Tibial nerve (tissue), 4 donors: ENCODE measurements at regions not wholly inside any gene's neighbourhood (a gene's known extent, or its start where the extent isn't known, plus 50 kb on each side); places are given as distances from the start of the nearest gene placed in this dataset.
"Not testable (repeated sequence)": the region's sequence is repeated elsewhere in the genome, so short reads cannot be mapped to it uniquely, and the experiment has no call there.

Experiments used
- DNase-seq, 2 donors: peaks; one replicate each; pipeline ENCODE4 v3.0.0-alpha.2; 2019; ENCODE audit warnings: low spot score in 2 of 2
- H3K27ac ChIP-seq, 4 donors: fragments of 200-600 bp; sonication (generic) in 3 of 4; one replicate each; pipeline ENCODE4 v1.5.1; 2017 to 2019; ENCODE audit warnings: mild to moderate bottlenecking in 1 of 4
- H3K27me3 ChIP-seq, 2 donors: fragments of 200-600 bp; sonication (generic) in 1 of 2; one replicate each; pipeline versions ENCODE4 v1.5.1 to v1.6.0; 2017 to 2019
- H3K36me3 ChIP-seq, 3 donors: fragments of 200-600 bp; sonication (generic); one replicate each; pipeline ENCODE4 v1.5.1; 2018 to 2019
- H3K4me1 ChIP-seq, 4 donors: fragments of 200-600 bp; sonication (generic) in 3 of 4; one replicate each; pipeline ENCODE4 v1.5.1; 2017 to 2019
- H3K4me3 ChIP-seq, 4 donors: fragments of 200-600 bp; sonication (generic) in 3 of 4; one replicate each; pipeline ENCODE4 v1.5.1; 2017 to 2019; ENCODE audit warnings: mild to moderate bottlenecking in 1 of 4, moderate library complexity in 1 of 4
- H3K9me3 ChIP-seq, 4 donors: fragments of 200-600 bp; sonication (generic) in 3 of 4; one replicate each; pipeline ENCODE4 v1.5.1; 2017 to 2019
- EP300 ChIP-seq, 2 donors: sonication (generic); formaldehyde crosslinking; IDR thresholded peaks; one replicate each; pipeline ENCODE4 v1.6.1; 2017; ENCODE audit warnings: antibody characterized with exemption in 2 of 2, mild to moderate bottlenecking in 1 of 2
- POLR2A ChIP-seq, 2 donors: fragments of 450-650 bp; IDR thresholded peaks; one replicate each; pipeline ENCODE4 v1.6.1; 2017; ENCODE audit warnings: antibody characterized with exemption in 2 of 2, mild to moderate bottlenecking in 2 of 2, moderate library complexity in 2 of 2
- WGBS, 2 donors: methylation state at CpG; one replicate each; pipeline ENCODE4 v1.1.5; 2018; 5-methylcytosine and 5-hydroxymethylcytosine counted together
- TF ChIP-seq, protein P1 (sequence below), 5 experiments: fragments of 200-600 bp in 3 of 5; fragments of 450-650 bp in 2 of 5; sonication (generic) in 3 of 5; IDR thresholded peaks; one replicate each; pipeline ENCODE4 v1.5.1; 2016 to 2019; ENCODE audit warnings: antibody characterized with exemption in 5 of 5, mild to moderate bottlenecking in 3 of 5, moderate library complexity in 2 of 5

- Histone ChIP-seq H3K27me3 (no peaks in the 10 kb centered on the region), H3K4me1 (no peaks in the 10 kb centered on the region), H3K36me3 (no peaks in the 10 kb centered on the region), H3K27ac (no peak overlapping the region), H3K4me3 (no peak overlapping the region), H3K9me3 (no peaks in the 10 kb centered on the region)
- DNase-seq, result no peak
- 44 to 49% methylated on average over 11 to 16 of the region's 17 CpGs for WGBS, 2 donors
- TF ChIP-seq, protein P1, sequence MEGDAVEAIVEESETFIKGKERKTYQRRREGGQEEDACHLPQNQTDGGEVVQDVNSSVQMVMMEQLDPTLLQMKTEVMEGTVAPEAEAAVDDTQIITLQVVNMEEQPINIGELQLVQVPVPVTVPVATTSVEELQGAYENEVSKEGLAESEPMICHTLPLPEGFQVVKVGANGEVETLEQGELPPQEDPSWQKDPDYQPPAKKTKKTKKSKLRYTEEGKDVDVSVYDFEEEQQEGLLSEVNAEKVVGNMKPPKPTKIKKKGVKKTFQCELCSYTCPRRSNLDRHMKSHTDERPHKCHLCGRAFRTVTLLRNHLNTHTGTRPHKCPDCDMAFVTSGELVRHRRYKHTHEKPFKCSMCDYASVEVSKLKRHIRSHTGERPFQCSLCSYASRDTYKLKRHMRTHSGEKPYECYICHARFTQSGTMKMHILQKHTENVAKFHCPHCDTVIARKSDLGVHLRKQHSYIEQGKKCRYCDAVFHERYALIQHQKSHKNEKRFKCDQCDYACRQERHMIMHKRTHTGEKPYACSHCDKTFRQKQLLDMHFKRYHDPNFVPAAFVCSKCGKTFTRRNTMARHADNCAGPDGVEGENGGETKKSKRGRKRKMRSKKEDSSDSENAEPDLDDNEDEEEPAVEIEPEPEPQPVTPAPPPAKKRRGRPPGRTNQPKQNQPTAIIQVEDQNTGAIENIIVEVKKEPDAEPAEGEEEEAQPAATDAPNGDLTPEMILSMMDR (IDR thresholded peaks at IDR 0.05), result peak in 1 of 5 experiments; percentile 31
- TF ChIP-seq EP300 (IDR thresholded peaks at IDR 0.05), result no peak
Observed at GRCh38 chr14:106308839-106309389, 782.5 kb downstream of the TMEM121 start.

GRCh38 chr14:106309423-106309822, 783.0 kb downstream of the TMEM121 start:
- Histone ChIP-seq H3K4me3 (no peak overlapping the region), H3K27me3 (no peaks in the 10 kb centered on the region), H3K27ac (no peak overlapping the region), H3K9me3 (no peaks in the 10 kb centered on the region), H3K4me1 (no peaks in the 10 kb centered on the region), H3K36me3 (no peaks in the 10 kb centered on the region)
- TF ChIP-seq POLR2A (IDR thresholded peaks at IDR 0.05), result no peak
- TF ChIP-seq, protein P1 (IDR thresholded peaks at IDR 0.05), result no peak
- no peak for TF ChIP-seq EP300 (IDR thresholded peaks at IDR 0.05)
- DNase-seq, result no peak
- 86 to 95% methylated on average over 2 of the region's 2 CpGs for WGBS, 2 donors

GRCh38 chr14:106315436-106315835, 789.1 kb downstream of the TMEM121 start:
- Histone ChIP-seq H3K4me3 (no peak overlapping the region), H3K27me3 (no peaks in the 10 kb centered on the region), H3K36me3 (no peaks in the 10 kb centered on the region), H3K9me3 (peaks cover 0 to 4% (median 0%) of the 10 kb centered on the region in 4 donors), H3K4me1 (no peaks in the 10 kb centered on the region), H3K27ac (no peak overlapping the region)
- TF ChIP-seq POLR2A (IDR thresholded peaks at IDR 0.05) (no peak), EP300 (IDR thresholded peaks at IDR 0.05) (no peak)
- TF ChIP-seq, protein P1 (IDR thresholded peaks at IDR 0.05), result no peak
- 27 to 35% methylated on average over 4 of the region's 4 CpGs for WGBS, 2 donors
- DNase-seq, result no peak

DNA sequence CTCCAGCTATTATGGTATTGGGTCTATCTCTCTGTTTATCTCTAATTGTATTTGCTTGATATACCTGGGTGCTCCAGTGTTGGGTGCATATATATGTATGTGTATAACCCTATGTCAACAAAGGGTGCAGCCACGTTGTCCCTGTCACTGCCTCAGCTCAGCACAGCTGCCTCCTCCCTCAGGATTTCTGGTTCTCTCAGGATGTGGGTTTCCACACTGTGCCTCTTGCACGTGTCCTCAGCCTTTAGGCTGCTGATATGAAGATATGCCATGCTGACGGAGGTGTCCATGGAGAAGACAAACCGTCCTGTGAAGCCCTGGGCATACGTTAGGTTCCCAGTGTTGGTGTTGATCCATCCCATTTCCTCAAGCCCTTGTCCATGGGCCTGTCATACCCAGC, 791.2 kb downstream of the TMEM121 start:
- 41 to 54% methylated on average over 5 of the region's 5 CpGs for WGBS, 2 donors
- Histone ChIP-seq H3K27me3 (no peaks in the 10 kb centered on the region), H3K27ac (no peak overlapping the region), H3K4me1 (no peaks in the 10 kb centered on the region), H3K9me3 (peaks cover 0 to 4% (median 0%) of the 10 kb centered on the region in 4 donors), H3K36me3 (no peaks in the 10 kb centered on the region), H3K4me3 (no peak overlapping the region)
- TF ChIP-seq EP300 (IDR thresholded peaks at IDR 0.05), result no peak
- TF ChIP-seq, protein P1 (IDR thresholded peaks at IDR 0.05), result no peak
- TF ChIP-seq POLR2A (IDR thresholded peaks at IDR 0.05), result no peak
- DNase-seq, result no peak

- Histone ChIP-seq H3K9me3 (peaks cover 0 to 4% (median 0%) of the 10 kb centered on the region in 4 donors), H3K27me3 (no peaks in the 10 kb centered on the region), H3K4me1 (no peaks in the 10 kb centered on the region), H3K27ac (no peak overlapping the region), H3K4me3 (no peak overlapping the region), H3K36me3 (no peaks in the 10 kb centered on the region)
- no peak for DNase-seq
- TF ChIP-seq, protein P1 (IDR thresholded peaks at IDR 0.05), result peak in 1 of 5 experiments; percentile 33
- TF ChIP-seq EP300 (IDR thresholded peaks at IDR 0.05) (no peak), POLR2A (IDR thresholded peaks at IDR 0.05) (no peak)
- 31 to 48% methylated on average over 3 of the region's 3 CpGs for WGBS, 2 donors
Observed at GRCh38 chr14:106318700-106319099, 792.3 kb downstream of the TMEM121 start.

DNA sequence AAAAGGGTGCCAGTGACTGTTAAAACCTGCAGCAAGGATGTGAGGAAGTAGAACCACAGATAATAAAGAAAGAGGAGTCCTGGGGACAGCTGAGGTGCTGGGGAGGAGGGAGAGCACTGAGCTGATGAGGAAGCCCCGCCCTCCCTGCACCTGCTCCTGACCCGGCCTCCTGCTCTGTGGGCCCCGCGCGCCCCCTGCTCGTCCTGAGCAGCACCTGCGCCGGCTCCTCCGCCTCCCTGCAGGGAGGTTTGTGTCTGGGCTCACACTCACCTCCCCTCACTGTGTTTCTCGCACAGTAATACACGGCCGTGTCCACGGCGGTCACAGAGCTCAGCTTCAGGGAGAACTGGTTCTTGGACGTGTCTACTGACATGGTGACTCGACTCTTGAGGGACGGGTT, 797.6 kb downstream of the TMEM121 start:
- H3K27me3 ChIP-seq, H3K4me1 ChIP-seq, H3K4me3 ChIP-seq, H3K36me3 ChIP-seq, H3K9me3 ChIP-seq, H3K27ac ChIP-seq, DNase-seq: not testable (repeated sequence)
- 78 to 82% methylated on average over 17 of the region's 17 CpGs for WGBS, 2 donors
